A549 (cell line): ENCODE measurements at regions not wholly inside any gene's neighbourhood (a gene's known extent, or its start where the extent isn't known, plus 50 kb on each side); places are given as distances from the start of the nearest gene placed in this dataset.
A peak's percentile ranks its signal among the peaks of the same experiment; 100 is the strongest.

Experiments
- ATAC-seq, 2 experiments: fragments of 200-7000 bp in 1 of 2; fragments of >200 bp in 1 of 2; cut with Nextera tagmentation in 1 of 2; cut with Tn5 transposase in 1 of 2; 3 replicates each; pipeline versions ENCODE4 v1.8.0 to v1.9.1; 2018 to 2020; ENCODE audit warnings: mild to moderate bottlenecking in 1 of 2, moderate library complexity in 1 of 2
- CTCF ChIA-PET: fragments of 300-600 bp; sonication (Branson Sonifier 250); formaldehyde crosslinking; extraction: SDS; loops from one replicate; lab custom pipeline; 2021; ENCODE audit warnings: antibody characterized with exemption, inconsistent platforms; lab: Yijun Ruan, JAX
- POLR2A ChIA-PET: fragments of 350-600 bp; formaldehyde crosslinking; extraction: SDS; loops from one replicate; lab custom pipeline; 2021; ENCODE audit warnings: antibody characterized with exemption, inconsistent platforms; lab: Yijun Ruan, JAX
- DNase-seq, 2 experiments: peaks; one replicate each; pipeline versions ENCODE4 v3.0.0 to v3.0.0-alpha.2; 2011 to 2016; ENCODE audit warnings: low read depth in 1 of 2, low spot score in 1 of 2
- FAIRE-seq: peaks from 2 replicates; lab custom pipeline; 2011; peaks lifted over from hg19 to GRCh38; lab: Jason Lieb, UNC
- H3K27ac ChIP-seq, 2 experiments: fragments of >200 bp; sonication (Bioruptor Twin); formaldehyde crosslinking; 3 replicates each; pipeline ENCODE4 v1.5.1; 2016 to 2017
- H3K4me1 ChIP-seq: fragments of >200 bp; sonication (Bioruptor Twin); formaldehyde crosslinking; 3 replicates; pipeline ENCODE4 v1.6.1; 2016
- H3K4me2 ChIP-seq: fragments of >200 bp; sonication (Bioruptor Twin); formaldehyde crosslinking; 3 replicates; pipeline ENCODE4 v1.6.1; 2016
- H3K4me3 ChIP-seq: fragments of >200 bp; sonication (Bioruptor Twin); formaldehyde crosslinking; 3 replicates; pipeline ENCODE4 v1.5.1; 2016
- H3K9me3 ChIP-seq: fragments of >200 bp; sonication (Bioruptor Twin); formaldehyde crosslinking; 3 replicates; pipeline ENCODE4 v1.6.1; 2016
- ATOH8 ChIP-seq: fragments of 250-450 bp; sonication (Bioruptor Pico); IDR thresholded peaks from 2 replicates; pipeline ENCODE4 v1.5.0; 2020; ENCODE audit warnings: low read depth, mild to moderate bottlenecking, moderate library complexity
- BCL3 ChIP-seq: fragments of >200 bp; sonication (Bioruptor Twin); formaldehyde crosslinking; IDR thresholded peaks from 3 replicates; pipeline ENCODE4 v1.6.1; 2016
- BHLHE40 ChIP-seq: IDR thresholded peaks from 2 replicates; pipeline ENCODE4 v1.6.1; 2012; ENCODE audit warnings: low read depth, low read length, inconsistent platforms
- CBX2 ChIP-seq: fragments of 200-600 bp; sonication (generic); IDR thresholded peaks from 2 replicates; pipeline ENCODE4 v1.6.1; 2016; ENCODE audit warnings: low read depth, mild to moderate bottlenecking, borderline replicate concordance
- CEBPB ChIP-seq, 2 experiments: fragments of >200 bp in 1 of 2; sonication (Bioruptor Twin) in 1 of 2; formaldehyde crosslinking in 1 of 2; IDR thresholded peaks; 2 replicates each; pipeline ENCODE4 v1.6.1; 2012 to 2016
- CHD4 ChIP-seq: fragments of 200-600 bp; sonication (generic); IDR thresholded peaks from 2 replicates; pipeline ENCODE4 v1.6.1; 2016; ENCODE audit warnings: antibody characterized with exemption, mild to moderate bottlenecking, borderline replicate concordance
- EHF ChIP-seq: fragments of 250-450 bp; sonication (Bioruptor Pico); IDR thresholded peaks from 2 replicates; pipeline ENCODE4 v1.5.0; 2020; ENCODE audit warnings: mild to moderate bottlenecking
- EHMT2 ChIP-seq: fragments of 200-600 bp; sonication (generic); IDR thresholded peaks from 2 replicates; pipeline ENCODE4 v1.6.1; 2016; ENCODE audit warnings: antibody characterized with exemption, low read depth, mild to moderate bottlenecking, moderate library complexity
- ELK1 ChIP-seq: fragments of 150-350 bp; IDR thresholded peaks from 2 replicates; pipeline ENCODE4 v1.6.1; 2014; ENCODE audit warnings: low read depth, mild to moderate bottlenecking, low read length
- FOSB ChIP-seq: fragments of 250-450 bp; sonication (Bioruptor Pico); IDR thresholded peaks from 2 replicates; pipeline ENCODE4 v1.5.0; 2020; ENCODE audit warnings: mild to moderate bottlenecking, moderate library complexity
- FOXS1 ChIP-seq: fragments of 250-450 bp; sonication (Bioruptor Pico); IDR thresholded peaks from 2 replicates; pipeline ENCODE4 v1.5.0; 2020; ENCODE audit warnings: mild to moderate bottlenecking, moderate library complexity
- HDAC2 ChIP-seq: fragments of 200-600 bp; sonication (generic); IDR thresholded peaks from 2 replicates; pipeline ENCODE4 v1.6.1; 2016
- HES2 ChIP-seq: fragments of >200 bp; sonication (Bioruptor Twin); formaldehyde crosslinking; IDR thresholded peaks from 2 replicates; pipeline ENCODE4 v1.6.1; 2016
- HEYL ChIP-seq: fragments of 250-450 bp; sonication (Bioruptor Pico); IDR thresholded peaks from 2 replicates; pipeline ENCODE4 v1.8.0; 2021; ENCODE audit warnings: mild to moderate bottlenecking, moderate library complexity
- HOXA7 ChIP-seq: fragments of 250-450 bp; sonication (Bioruptor Pico); IDR thresholded peaks from 2 replicates; pipeline ENCODE4 v1.5.0; 2020; ENCODE audit warnings: mild to moderate bottlenecking, moderate library complexity
- JUN ChIP-seq, 2 experiments: fragments of >200 bp; sonication (Bioruptor Twin); formaldehyde crosslinking; IDR thresholded peaks; 2 replicates in 1 of 2; 3 replicates in 1 of 2; pipeline ENCODE4 v1.6.1; 2016 to 2017
- KDM1A ChIP-seq: fragments of 200-600 bp; sonication (generic); IDR thresholded peaks from 2 replicates; pipeline ENCODE4 v1.6.1; 2016; ENCODE audit warnings: low read depth, mild to moderate bottlenecking
- NFE2L2 ChIP-seq: fragments of 150-350 bp; conservative IDR thresholded peaks from 2 replicates; pipeline ENCODE4 v1.6.1; 2014; ENCODE audit warnings: low read length
- NR3C1 ChIP-seq: fragments of >200 bp; sonication (Bioruptor Twin); formaldehyde crosslinking; IDR thresholded peaks from 3 replicates; pipeline ENCODE4 v1.6.1; 2017
- PBX3 ChIP-seq: IDR thresholded peaks from 2 replicates; pipeline ENCODE4 v1.6.1; 2012
- POLR2A ChIP-seq: IDR thresholded peaks from 2 replicates; pipeline ENCODE4 v1.6.1; 2012; ENCODE audit warnings: mild to moderate bottlenecking, low read length
- RARB ChIP-seq: fragments of 250-450 bp; sonication (Bioruptor Pico); IDR thresholded peaks from 2 replicates; pipeline ENCODE4 v1.8.0; 2021; ENCODE audit warnings: mild to moderate bottlenecking, moderate library complexity
- RFX5 ChIP-seq: fragments of 450-650 bp; IDR thresholded peaks from 2 replicates; pipeline ENCODE4 v1.7.1; 2014; ENCODE audit warnings: antibody characterized with exemption, mild to moderate bottlenecking, moderate library complexity
- RNF2 ChIP-seq: fragments of 200-600 bp; sonication (generic); IDR thresholded peaks from 2 replicates; pipeline ENCODE4 v1.6.1; 2016; ENCODE audit warnings: low read depth, mild to moderate bottlenecking, antibody characterized with exemption, moderate library complexity, borderline replicate concordance
- SREBF2 ChIP-seq: fragments of 450-650 bp; IDR thresholded peaks from 2 replicates; pipeline ENCODE4 v1.6.1; 2014; ENCODE audit warnings: mild to moderate bottlenecking, moderate library complexity
- TP53 ChIP-seq: fragments of 250-450 bp; sonication (Bioruptor Pico); IDR thresholded peaks from 2 replicates; pipeline ENCODE4 v1.5.0; 2021; ENCODE audit warnings: mild to moderate bottlenecking, moderate library complexity
- ZC3H11A ChIP-seq: fragments of 450-650 bp; IDR thresholded peaks from 2 replicates; pipeline ENCODE4 v1.6.1; 2014; ENCODE audit warnings: antibody characterized with exemption, mild to moderate bottlenecking
- ZNF302 ChIP-seq: fragments of 250-450 bp; sonication (Bioruptor Pico); IDR thresholded peaks from 2 replicates; pipeline ENCODE4 v1.9.0; 2021; ENCODE audit warnings: inconsistent platforms, mild to moderate bottlenecking, moderate library complexity
- ZSCAN20 ChIP-seq: fragments of 250-450 bp; sonication (Bioruptor Pico); IDR thresholded peaks from 2 replicates; pipeline ENCODE4 v1.8.0; 2022; ENCODE audit warnings: mild to moderate bottlenecking, moderate library complexity
- WGBS: methylation state at CpG from one replicate; pipeline ENCODE4 v1.1.6; 2017; ENCODE audit errors: missing lambda C conversion rate; 5-methylcytosine and 5-hydroxymethylcytosine counted together

GRCh38 chr6:165871571-165871970, 208.5 kb upstream of the PDE10A start:
- WGBS = 96% methylated on average over 3 of the region's 3 CpGs
- Histone ChIP-seq H3K4me1 (no peaks in the 10 kb centered on the region), H3K4me2 (no peak overlapping the region), H3K9me3 (peaks cover 14% of the 10 kb centered on the region), H3K27ac (no peak overlapping the region), H3K4me3 (no peak overlapping the region)
- TF ChIP-seq PBX3 (no peak), RFX5 (no peak), ZSCAN20 (no peak), SREBF2 (no peak), FOXS1 (CRISPR knock-in tag) (no peak), HEYL (no peak), CBX2 (no peak), NR3C1 (no peak), HES2 (no peak), RNF2 (no peak), POLR2A (no peak), ZNF302 (no peak)
- DNase-seq (no peak), FAIRE-seq (no peak), ATAC-seq (peak in 1 of 2 experiments; percentile 32; a peak in 1 of 6 replicates)
- POLR2A ChIA-PET = no interaction called here
- CTCF ChIA-PET = interaction anchor here (1.9 kb wide), 1 partner anchor 11 kb away, joined by 6 read pairs; no protein-coding TSS in a partner anchor

GRCh38 chr6:165869526-165869925, 206.5 kb upstream of the PDE10A start:
- no peak overlapping the region for H3K27ac ChIP-seq
- ATAC-seq (no peak), DNase-seq (no peak), FAIRE-seq (no peak)
- H3K4me1 ChIP-seq = peaks cover under 1% of the 10 kb centered on the region; the same call in 1 of the 3 replicates
- H3K4me3 ChIP-seq = no peak overlapping the region
- POLR2A ChIA-PET = no interaction called here
- peaks cover 22% of the 10 kb centered on the region for H3K9me3 ChIP-seq
- TF ChIP-seq ZNF302 (no peak), KDM1A (peak; percentile 79; the same call in 1 of the 2 replicates), NFE2L2 (no peak), CEBPB (IDR thresholded peaks at IDR 0.05) (no peak), EHF (no peak)
- CTCF ChIA-PET = no interaction called here
- no peak overlapping the region for H3K4me2 ChIP-seq
- 88% methylated on average over 3 of the region's 3 CpGs for WGBS

GRCh38 chr6:165864925-165865324, 201.9 kb upstream of the PDE10A start:
- Histone ChIP-seq H3K27ac (no peak overlapping the region), H3K4me3 (no peak overlapping the region), H3K4me2 (no peak overlapping the region), H3K9me3 (peaks cover 17% of the 10 kb centered on the region), H3K4me1 (peaks cover 14% of the 10 kb centered on the region)
- ATAC-seq (no peak), FAIRE-seq (no peak), DNase-seq (no peak)
- WGBS = 100% methylated on average over 1 of the region's 1 CpG
- ChIA-PET CTCF (no interaction called here), POLR2A (no interaction called here)
- no peak for TF ChIP-seq EHF
- no peak for TF ChIP-seq ATOH8

GRCh38 chr6:165864218-165864617, 201.2 kb upstream of the PDE10A start:
- Histone ChIP-seq H3K4me3 (no peak overlapping the region), H3K9me3 (peaks cover 12% of the 10 kb centered on the region; the same call in 2 of the 3 replicates), H3K4me2 (no peak overlapping the region), H3K27ac (no peak overlapping the region), H3K4me1 (peaks cover 16% of the 10 kb centered on the region)
- DNase-seq (no peak), ATAC-seq (no peak), FAIRE-seq (no peak)
- ChIA-PET POLR2A (no interaction called here), CTCF (no interaction called here)
- TF ChIP-seq RARB (CRISPR knock-in tag) = no peak
- TF ChIP-seq HDAC2 = no peak
- no peak for TF ChIP-seq ELK1
- TF ChIP-seq FOSB (CRISPR knock-in tag) = no peak
- no peak for TF ChIP-seq ZC3H11A
- TF ChIP-seq RNF2 = no peak
- no peak for TF ChIP-seq JUN (IDR thresholded peaks at IDR 0.05)
- TF ChIP-seq BCL3 = no peak
- TF ChIP-seq ZSCAN20 = no peak
- TF ChIP-seq CHD4 = no peak
- no peak for TF ChIP-seq BHLHE40
- no peak for TF ChIP-seq TP53
- TF ChIP-seq CEBPB (IDR thresholded peaks at IDR 0.05) = no peak
- TF ChIP-seq NR3C1 = no peak
- no peak for TF ChIP-seq EHMT2
- no peak for TF ChIP-seq HOXA7 (CRISPR knock-in tag)
